HG03520 (cell line): ENCODE measurements at regions not wholly inside any gene's neighbourhood (a gene's known extent, or its start where the extent isn't known, plus 50 kb on each side); places are given as distances from the start of the nearest gene placed in this dataset.
"Not testable (repeated sequence)": the region's sequence is repeated elsewhere in the genome, so short reads cannot be mapped to it uniquely, and the experiment has no call there.

Experiments
- ATAC-seq: cut with Tn5 transposase; IDR thresholded peaks from one replicate; pipeline ENCODE4 v1.9.1; 2021; ENCODE audit warnings: mild to moderate bottlenecking, moderate library complexity; ENCODE audit not compliant: unreplicated experiment

DNA sequence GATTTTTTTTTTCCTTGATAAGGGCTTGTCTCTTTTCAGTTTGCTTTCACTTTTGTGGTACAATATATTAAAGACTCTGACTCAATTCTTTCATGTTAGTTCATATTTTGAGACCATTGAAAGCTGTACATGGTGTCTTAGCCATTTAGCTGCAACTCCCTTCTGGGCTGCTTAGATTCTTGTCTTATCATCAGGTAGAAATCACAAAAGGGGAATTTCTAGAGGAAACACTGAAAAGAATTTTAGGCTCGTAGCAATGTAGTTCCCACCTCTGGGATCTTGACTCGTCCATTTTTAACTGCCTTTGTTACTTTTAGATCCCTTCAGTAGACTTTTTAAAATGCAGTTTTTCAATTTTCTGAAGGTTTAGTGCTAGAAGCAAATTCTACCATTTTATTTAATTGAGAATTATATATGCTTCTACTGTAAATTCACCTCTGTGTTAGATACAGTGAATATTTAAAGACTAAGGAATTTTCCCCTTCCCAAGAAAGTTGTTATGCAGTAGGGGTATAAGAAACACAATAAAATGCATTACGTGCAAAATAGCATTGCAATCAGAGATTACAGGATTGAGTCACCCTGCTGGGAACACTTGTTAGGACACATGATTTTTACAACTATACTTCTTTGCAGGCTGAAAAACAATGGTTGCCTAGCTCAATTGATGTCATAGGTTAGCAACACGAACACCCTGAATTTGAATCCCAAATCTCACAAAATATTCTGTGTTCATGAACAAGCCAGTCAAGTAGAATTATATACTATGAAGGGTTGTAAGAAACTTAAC lies 772.7 kb downstream of the PDCD6IP start:
- no peak for ATAC-seq

DNA sequence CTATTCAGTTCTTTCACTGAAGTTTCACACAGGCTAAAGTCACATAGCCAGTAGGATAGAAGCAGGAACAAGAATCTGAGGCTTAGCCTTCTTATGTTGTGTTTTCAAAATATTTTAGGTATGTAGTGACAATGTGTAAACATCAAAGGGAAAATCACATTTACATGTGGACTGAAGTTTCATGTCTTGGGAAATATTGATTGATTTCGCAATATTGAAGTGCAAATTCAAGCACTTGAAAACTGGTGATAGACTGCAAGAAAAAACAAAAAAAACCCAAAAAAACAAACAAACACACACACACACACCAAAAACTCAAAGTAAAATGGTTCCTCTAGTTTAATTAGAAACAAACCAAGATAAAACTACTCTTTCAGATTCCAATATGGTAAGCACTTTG lies 773.3 kb downstream of the PDCD6IP start:
- no peak for ATAC-seq

DNA sequence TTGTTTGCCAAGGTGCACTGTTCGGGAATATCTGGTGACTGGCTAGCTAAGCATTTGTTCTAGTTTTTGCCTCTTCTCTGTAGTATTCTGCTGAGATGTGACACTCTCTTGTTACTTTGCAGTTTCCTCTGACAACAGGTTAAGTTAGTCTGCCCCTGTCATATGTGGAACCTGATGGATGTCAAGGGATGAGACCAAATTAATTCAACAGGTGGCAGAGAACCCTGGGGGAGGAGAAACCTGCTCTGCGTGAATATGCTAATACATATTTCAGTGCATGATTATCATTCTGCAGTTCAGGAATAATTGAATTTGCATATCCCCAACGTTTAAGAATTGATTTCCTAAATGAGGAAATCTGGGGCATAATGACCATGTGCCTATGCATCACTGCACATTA lies 777.3 kb downstream of the PDCD6IP start:
- no peak for ATAC-seq

DNA sequence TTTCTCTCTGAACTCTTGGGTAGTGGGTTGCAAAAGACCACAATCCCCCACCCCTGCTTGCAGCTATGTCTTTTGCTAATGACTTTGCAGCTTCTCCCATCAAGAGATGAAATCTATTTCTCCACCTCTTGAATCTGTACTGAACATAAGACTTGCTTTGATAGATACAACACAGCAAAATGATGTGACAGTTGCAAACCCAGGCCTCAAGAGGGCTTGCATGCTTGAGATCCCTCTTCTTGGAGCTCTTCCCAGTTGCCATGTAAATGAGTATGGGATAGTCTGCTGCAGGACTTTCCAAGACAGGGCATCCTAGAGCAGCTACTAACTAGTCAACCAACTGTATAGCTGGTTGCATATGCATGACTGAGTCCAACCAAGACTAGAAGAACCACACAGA lies 783.6 kb downstream of the PDCD6IP start:
- no peak for ATAC-seq

DNA sequence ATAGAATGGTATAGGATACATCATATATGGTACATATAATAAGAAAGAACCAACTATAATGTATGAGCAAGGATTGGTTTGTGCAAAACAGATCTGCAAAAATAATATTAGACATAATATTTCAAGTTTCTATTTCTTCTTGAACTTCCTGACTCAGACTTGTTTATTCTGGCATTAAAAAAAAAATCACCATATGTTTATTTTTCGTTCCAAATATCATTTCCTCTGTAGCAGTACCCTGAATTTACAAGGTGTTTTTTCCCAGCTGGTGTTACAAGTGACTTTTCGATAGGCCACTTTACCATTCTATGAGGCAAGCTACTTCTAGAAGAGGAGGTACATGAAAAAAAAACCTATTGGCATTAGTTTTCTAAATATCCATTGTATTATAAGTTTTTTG lies 785.0 kb downstream of the PDCD6IP start:
- no peak for ATAC-seq

DNA sequence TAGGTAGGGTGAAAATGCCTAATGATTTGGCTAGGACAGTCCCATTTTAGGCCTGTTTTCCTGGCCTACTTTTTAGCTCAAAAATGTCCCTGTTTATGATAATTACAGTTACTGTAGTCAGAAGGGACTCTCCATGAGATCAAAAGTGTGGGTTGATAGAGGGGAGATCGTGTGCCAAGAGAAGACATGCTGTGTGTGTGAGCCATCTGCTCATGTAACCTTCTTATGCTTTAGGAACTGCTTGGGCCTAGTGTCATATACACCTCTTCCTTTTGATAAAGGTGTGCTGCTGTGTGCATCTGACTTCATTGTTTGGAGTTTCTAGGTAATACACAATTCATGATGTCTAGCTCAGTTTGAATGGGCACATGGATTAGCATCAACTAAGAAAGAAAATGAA lies 786.5 kb downstream of the PDCD6IP start:
- no peak for ATAC-seq

DNA sequence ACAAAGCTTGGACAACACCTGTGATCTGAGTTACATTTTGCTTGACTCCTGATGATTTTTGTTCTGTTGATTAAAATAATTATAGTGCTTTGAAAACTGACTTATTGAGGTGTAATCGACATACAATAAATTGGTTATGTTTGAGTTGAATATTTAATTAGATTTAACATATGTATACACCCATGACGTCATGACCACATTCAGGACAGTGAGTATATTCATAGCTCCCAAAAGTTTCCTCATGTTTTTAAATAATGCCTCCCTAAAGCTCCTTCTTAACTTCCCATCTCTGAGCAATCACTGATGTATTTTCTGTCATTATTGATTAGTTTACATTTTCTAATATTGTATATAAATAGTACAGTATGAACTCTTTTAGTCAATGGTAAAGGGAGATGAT lies 801.2 kb downstream of the PDCD6IP start:
- no peak for ATAC-seq

DNA sequence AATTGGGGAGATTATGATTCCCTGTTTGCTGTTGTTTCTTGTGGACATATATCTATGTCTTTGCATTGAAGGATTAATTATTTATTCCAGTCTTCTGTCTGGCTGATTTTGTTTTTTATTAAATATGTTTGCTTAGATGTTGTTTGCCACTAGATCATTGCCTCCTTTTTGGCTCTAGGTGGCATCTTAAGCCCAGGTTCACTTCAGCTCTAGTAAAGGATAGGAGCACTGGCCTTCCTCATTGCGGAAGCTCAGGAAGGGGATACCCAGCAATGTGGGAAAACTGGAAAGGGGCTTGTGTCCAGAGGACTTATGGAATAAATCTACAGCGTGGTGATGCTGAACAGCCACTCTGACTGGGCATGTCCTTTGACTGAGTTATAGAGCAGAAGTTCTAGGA lies 821.6 kb downstream of the PDCD6IP start:
- ATAC-seq = no peak

DNA sequence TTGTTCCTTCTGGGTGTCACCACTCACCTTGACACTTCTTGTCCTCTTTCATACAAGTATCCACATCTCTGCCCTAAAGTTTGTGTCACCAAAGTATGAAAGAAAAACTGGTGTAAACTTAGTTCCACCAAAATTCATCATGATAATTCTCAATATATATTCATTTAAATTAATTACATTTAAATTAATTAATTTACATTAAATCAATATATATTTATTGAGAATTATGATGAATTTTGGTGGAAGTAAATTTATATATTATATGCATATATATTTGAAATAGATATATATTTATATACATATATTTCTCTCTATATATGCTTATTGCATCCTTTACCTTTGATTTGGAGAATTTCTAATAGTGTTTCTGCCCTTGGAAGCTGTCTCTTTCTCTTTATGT lies 828.3 kb downstream of the PDCD6IP start:
- ATAC-seq = no peak

DNA sequence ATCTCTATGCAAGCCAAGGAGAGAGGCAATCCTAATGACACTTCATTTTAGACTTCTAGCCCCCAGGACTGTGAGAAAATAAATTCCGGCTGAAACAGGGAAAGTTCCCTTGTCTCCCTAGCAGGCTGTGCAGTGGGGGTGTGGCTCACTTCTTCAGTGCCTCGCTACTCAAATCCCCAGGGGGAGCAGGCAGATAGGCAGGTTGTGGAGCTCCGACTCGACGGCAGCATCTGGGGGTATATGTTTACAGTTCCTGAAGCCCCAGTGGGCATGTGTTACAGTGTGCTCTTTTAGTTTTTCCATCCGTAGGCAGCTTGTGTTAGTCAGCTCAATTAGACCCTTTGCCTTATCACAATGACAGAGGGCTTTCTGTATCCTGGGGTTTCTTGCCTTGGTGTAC lies 836.5 kb downstream of the PDCD6IP start:
- ATAC-seq = no peak

DNA sequence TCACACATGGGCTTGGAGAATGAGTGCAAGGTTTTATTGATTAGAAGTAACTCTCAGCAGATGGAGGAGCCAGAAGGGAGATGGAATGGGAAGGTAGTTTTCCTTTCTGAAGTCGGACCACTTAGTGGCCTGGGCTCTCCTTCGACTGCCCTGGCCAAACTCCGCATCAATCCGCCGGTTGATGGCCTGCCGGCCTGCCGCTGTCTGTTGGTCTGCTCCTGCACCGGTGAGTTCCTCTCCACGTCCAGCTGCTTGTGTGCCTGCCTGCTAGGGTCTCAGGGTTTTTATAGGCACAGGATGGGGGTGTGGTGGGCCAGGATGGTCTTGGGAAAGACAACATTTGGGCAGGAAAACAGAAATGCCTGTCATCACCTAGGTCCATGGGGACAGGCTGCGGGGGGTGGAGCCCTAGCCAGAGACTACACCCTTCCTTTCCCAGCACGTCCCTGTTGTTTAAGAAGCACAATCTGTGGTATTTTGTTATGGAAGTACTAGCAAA lies 837.0 kb downstream of the PDCD6IP start:
- no peak for ATAC-seq

DNA sequence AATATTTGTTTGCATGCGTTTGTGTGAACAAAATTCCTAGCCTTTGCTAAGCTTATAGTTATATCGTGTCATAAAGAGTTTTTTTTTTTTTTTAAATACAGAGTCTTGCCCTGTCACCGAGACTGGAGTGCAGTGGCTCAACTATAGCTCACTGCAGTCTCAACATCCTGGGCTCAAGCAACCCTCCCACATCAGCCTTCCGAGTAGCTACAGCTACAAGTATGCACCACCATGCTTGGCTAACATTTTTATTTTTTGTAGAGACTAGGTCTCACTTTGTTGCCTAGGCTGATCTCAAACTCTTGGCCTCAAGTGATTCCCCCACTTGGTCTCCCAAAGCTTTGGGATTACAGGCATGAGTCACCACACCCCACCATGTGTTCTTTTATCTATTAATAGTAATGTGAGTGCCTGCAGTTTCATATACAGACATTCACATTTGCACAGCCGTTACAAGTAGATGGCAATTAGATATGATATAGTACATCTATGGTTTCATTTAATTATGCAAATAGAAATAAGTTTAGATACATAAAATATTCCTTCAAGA lies 848.6 kb downstream of the PDCD6IP start:
- no peak for ATAC-seq

DNA sequence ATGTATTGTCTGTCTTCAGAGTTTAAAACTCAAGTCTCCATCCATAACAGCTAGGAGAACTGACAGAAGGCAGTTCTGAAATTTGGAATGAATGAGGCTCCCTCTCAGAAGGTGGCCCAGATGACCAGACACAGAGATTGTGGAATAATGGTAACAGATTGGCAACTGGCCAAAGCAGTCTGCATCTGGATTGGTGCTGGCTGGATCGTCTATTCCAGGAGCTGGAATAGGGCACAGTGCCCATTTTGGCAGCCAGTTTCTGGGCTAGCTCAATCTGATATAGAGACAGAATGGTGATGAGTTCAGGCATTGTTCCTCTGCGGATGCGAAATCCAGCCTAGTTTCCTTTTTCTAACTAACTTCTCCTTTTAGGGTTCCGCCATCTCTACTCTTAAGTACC lies 851.7 kb downstream of the PDCD6IP start:
- no peak for ATAC-seq

DNA sequence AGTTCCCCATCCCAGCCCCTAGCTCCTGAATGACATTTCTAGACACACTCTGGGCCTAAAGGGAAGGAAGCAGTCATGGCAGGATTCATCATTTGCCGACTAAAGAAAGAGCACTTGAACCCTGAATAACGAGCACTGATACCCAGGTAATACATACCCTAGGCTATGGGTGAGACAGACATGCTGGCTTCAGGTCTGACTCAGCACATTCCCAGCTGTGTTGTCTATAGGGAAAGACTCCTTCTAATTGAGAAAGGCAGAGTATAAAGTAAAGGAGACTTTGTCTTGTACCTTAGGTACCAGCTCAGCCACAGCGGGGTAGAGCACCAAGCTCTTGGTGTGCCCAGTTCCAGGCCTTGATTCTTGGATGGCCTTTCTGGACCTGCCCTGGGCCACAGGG lies 870.5 kb downstream of the PDCD6IP start:
- no peak for ATAC-seq

DNA sequence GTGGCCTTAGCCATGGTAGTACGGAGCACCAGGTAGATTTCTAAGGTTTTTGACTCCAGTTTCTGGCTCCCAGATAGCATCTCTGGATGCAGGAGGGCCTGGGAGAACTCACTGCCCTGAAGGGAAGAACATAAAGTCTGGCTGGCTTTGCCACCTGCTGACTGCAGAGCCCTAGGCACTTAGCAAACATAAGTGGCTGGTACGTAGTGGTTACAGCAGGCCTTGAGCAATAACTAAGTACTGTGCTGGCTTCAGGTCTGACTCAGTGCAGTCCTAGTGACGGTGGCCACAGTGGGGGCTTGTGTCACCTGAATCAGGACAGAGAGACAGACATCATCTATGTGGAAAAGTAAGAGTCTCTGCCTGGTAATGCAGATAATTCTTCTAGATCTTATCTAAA lies 871.1 kb downstream of the PDCD6IP start:
- ATAC-seq = no peak

DNA sequence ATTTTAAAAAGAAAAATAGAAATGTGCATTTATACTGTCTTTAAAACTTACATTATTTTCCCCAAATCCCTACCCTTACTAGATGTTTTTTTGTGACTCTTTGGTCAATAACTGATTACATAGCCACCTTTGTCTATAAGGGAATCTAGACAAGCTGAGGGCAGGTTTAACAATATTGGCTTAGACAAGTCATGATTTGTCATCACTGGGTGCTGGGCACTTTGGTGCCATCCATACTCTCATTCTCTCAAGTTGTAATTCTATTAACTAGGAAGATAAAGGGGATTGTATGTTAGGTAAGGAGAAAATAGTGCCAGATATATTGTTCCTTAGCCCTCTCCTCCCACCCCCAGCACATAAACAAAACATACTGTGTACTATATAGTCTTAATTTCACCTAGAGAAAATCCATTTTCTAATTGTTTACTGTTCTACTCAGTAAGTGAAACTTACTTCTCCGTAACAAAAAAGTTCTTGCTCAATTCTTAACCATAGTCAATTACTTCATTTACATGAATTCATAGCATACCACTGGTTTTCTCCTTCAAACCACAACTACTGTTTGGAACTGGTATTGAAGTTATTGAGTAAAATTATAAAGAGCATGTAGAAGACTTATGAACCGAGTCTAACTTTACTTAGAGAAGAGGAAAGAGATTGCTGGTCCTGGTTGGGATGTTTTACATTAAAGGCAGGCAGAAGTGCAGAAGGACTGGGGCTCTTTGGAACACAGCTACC lies 877.1 kb downstream of the PDCD6IP start:
- no peak for ATAC-seq

DNA sequence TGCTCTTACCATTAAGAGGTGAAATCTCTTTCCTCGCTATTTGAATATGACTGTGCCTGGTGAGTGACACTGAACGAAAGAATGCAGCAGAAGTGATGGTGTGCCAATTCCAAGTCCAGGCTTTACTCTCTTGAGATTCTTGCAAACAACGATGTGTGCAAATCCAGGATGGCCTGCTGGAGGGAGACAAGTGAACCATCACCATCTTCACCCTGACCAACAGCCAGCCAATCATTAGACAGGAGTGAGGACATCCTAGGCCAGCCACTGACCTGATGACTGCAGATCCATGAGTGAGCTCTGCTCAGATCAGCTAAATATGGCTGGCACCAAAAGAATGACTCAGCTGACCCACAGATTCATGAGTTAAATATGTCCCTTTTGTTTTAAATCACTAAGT lies 878.0 kb downstream of the PDCD6IP start:
- ATAC-seq = no peak

DNA sequence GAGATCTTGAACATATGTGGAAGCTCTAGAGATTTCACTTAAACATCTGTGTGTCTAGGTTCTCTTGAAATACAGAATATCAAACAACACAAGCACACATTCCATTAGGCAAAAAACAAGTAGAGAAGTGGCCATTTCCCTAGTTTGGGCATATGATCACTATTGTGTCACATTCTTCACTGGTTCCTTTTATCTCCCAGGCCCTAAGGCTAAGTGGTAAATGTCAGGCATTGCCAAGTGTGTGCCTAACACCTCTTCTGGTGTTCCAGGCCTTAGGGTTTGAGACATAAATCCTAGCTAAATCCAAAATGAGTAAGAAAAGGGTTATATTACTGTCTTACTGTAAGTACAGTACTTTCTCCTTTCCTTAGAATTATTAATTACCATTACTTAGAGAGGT lies 880.1 kb downstream of the PDCD6IP start:
- no peak for ATAC-seq

DNA sequence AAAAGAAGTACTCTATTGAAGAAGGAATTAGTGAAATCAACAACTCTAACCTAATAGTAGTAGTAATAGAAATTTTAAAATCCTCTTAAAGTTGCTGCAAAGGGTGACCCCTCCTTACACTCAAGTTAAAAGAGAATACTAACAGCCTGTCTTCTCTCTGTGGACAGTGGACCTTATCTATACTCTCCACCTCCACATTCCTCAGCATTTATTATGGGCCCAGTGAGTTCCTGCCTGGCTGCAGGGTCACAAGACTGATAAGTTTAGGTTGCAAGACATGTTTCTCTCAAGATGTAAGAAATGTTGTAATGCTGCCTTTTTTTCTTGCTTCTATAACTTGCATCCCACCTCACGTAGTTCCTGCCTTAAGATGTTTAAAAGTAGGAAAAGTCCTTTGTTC lies 880.6 kb downstream of the PDCD6IP start:
- ATAC-seq = not testable (repeated sequence)

DNA sequence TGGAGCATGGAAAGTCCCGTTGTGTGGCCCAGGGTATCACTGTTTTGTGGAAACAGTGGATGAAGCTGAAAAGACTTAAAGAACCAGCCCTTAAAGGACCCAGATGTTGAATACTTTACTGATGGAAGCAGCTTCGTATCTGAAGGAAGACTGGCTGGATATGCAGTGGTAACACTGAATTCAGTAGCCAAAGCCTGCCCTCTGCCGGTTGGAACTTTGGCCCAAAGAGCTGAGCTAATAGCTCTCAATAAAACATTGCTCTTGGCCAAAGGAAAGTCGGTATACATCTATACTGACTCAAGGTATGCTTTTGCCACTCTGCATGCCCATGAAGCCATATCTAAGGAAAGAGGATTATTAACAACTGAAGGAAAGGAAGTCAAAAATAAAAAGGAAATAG lies 885.4 kb downstream of the PDCD6IP start:
- ATAC-seq = peak; percentile 65

DNA sequence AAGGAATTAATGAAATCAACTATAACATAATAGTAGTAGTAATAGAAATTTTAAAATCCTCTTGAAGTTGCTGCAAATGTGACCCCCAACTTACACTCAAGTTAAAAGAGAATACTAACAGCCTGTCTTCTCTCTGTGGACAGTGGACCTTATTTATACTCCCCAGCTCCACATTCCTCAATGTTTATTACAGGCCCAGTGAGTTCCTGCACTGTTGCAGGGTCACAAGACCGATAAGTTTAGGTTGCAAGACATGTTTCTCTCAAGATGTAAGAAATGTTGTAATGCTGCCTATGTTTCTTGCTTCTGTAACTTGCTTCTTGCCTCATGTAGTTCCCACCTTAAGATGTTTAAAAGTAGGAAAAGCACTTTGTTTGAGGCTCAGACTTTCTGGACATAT lies 888.1 kb downstream of the PDCD6IP start:
- ATAC-seq = no peak

DNA sequence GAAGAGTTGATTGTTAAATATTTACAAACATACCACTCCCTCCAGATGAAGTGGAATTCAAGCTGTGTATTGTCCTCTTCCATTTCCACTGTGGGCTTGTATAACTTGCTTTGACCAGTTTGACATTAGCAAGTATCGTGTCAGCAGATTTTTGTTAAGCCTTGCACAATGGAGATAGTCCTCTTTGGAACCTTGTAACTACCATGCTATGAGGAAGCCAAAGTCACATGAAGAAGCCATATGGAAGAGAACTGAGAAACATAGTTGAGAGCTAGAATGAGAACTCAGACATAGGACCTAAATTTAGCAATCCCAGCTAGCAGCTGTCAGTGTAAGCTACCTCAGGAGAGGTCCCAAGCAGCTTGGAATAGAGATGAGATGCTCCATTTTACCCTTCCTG lies 889.2 kb downstream of the PDCD6IP start:
- ATAC-seq = no peak
